ENCODE measurements at regions not wholly inside any gene's neighbourhood (a gene's known extent, or its start where the extent isn't known, plus 50 kb on each side); places are given as distances from the start of the nearest gene placed in this dataset.

DNA sequence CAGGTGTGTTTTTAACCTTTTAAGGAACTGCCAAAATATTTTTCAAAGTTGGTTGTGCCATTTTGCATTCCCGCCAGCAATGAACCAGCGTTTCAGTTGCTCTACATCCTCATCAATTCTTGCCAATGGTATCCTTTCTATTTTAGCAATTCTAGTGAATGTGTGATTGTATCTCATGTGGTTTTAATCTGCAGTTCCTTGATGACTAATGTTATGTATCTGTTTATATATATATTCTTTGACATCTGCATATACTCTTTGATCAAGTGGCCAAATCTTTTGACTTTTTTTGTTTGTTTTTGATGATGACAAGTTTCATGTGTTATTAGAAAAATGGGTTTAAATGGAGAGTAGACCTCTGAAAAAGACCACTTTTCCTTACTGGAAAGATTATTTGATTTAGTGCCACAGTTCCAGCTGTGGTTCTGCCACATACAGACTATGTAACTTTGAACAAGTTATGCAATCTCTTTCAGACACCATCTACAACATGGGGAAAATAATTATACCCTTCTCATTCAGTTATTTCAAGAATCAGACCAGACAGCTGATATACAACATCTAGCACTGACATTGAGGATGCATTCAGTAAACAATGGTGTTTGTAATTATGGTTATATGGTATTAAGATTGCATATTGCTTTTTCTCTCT lies 146.3 kb upstream of the CNOT2 start:
- H3K27ac Mint-ChIP-seq, result no peak overlapping the region
- peaks cover 3% of the 10 kb centered on the region for H3K27me3 Mint-ChIP-seq
- H3K4me1 Mint-ChIP-seq, result no peaks in the 10 kb centered on the region
- H3K36me3 Mint-ChIP-seq, result no peaks in the 10 kb centered on the region
- no peak overlapping the region for H3K4me3 Mint-ChIP-seq
- H3K9me3 Mint-ChIP-seq, result no peaks in the 10 kb centered on the region

DNA sequence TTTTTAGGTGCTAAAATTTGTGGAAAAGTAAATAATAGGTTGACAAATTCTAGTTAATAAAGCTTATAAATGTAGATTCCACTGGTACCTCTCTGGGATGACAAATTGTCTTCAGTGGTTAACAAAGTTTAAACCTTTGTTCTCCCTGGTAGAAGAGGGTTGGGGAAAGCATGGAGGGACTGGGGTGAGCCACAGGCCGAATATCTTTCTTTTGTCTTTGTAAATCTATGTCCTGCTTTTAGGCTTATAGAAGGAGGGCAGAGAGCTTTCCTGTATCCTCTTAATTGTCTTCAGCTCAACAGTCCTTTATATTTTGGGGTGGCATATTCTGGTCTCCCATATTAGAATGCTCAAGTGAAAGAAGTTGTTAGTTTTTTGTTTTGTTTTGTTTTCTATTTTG lies 142.2 kb upstream of the CNOT2 start:
- Mint-ChIP-seq H3K4me3 (no peak overlapping the region), H3K4me1 (no peaks in the 10 kb centered on the region), H3K36me3 (no peaks in the 10 kb centered on the region), H3K27ac (no peak overlapping the region), H3K27me3 (peaks cover 3% of the 10 kb centered on the region), H3K9me3 (no peaks in the 10 kb centered on the region)

DNA sequence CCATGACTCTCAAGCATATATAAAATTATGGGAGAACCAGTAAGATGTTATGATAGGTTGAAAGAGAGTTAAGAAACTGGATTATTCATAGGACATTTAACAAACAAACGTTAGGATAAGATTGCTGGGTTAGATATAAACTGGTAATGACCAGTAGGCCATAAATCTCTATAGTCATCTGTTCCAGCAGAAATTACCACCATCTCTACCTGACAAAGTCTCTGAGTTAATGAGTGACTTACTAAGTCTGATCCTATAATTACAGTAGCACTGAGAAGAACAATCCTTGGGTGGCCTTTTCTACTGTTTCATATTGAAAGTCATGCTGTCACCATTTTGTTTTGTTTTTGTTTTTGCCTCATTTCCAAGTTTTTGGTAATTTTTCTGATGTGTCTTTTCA lies 136.9 kb upstream of the CNOT2 start:
- H3K4me3 Mint-ChIP-seq, result no peak overlapping the region
- peaks cover 4% of the 10 kb centered on the region for H3K27me3 Mint-ChIP-seq
- no peaks in the 10 kb centered on the region for H3K36me3 Mint-ChIP-seq
- H3K9me3 Mint-ChIP-seq, result peaks cover 16% of the 10 kb centered on the region
- H3K27ac Mint-ChIP-seq, result no peak overlapping the region
- H3K4me1 Mint-ChIP-seq, result no peaks in the 10 kb centered on the region

DNA sequence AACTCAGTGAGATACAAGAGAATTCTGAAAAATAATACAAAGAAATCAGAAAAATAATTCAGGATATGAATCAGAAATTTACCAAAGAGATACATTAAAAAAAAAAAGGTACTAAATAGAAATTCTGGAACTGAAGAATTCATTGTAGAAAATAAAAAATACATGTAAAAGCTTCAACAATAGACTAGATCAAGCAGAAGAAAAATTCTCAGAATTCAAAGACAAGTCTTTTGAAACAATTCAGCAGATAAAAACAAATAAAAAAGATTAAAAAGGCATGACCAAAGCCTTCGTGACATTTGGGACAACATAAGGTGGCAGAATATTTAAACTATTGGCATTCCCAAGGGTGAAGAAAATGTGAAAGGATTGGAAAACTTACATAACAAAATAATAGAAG lies 133.1 kb upstream of the CNOT2 start:
- H3K27me3 Mint-ChIP-seq, result peaks cover 8% of the 10 kb centered on the region
- no peaks in the 10 kb centered on the region for H3K4me1 Mint-ChIP-seq
- no peak overlapping the region for H3K27ac Mint-ChIP-seq
- no peaks in the 10 kb centered on the region for H3K36me3 Mint-ChIP-seq
- no peak overlapping the region for H3K4me3 Mint-ChIP-seq
- peaks cover 23% of the 10 kb centered on the region for H3K9me3 Mint-ChIP-seq

DNA sequence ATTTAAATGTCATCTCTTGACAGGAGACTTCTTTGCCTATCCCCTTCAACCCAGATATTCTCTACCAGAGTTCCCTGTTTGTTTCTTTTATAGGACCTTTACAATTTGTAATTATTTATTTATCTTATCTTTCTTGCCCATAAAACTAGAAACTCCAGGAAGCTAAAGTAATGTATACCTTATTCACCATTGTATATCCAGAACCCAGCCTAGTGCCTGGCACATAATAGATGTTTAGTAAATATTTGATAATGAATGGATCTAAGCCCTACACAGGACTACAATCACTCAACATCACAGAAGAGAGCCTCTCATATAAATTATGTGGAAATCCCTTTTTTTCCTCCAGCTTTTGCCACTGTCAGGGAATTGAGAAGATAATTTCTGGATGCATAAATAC lies 125.6 kb upstream of the CNOT2 start:
- Mint-ChIP-seq H3K9me3 (peaks cover 5% of the 10 kb centered on the region), H3K4me3 (no peak overlapping the region), H3K36me3 (peaks cover 2% of the 10 kb centered on the region), H3K4me1 (no peaks in the 10 kb centered on the region), H3K27me3 (peaks cover 2% of the 10 kb centered on the region), H3K27ac (no peak overlapping the region)

DNA sequence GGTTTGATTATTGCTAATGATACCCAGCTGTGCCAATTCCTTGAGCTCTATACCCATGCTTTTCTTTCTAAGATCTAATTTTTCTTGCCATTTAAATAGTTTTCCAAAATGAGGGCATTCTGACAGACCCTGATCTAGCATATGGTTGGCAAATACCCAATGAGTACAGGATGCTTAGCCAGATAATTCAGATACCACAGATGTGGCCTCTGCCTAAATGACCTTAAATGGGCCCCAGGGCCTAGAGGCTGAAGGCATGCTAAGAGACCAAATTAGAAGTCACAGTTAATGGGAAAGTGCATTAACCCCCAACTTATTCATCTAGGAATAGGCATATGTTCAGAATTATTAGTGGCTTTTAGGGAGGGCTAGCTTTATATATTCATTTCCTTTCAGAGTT lies 122.3 kb upstream of the CNOT2 start:
- H3K27ac Mint-ChIP-seq, result no peak overlapping the region
- no peaks in the 10 kb centered on the region for H3K27me3 Mint-ChIP-seq
- H3K4me1 Mint-ChIP-seq, result no peaks in the 10 kb centered on the region
- H3K4me3 Mint-ChIP-seq, result no peak overlapping the region
- peaks cover under 1% of the 10 kb centered on the region for H3K9me3 Mint-ChIP-seq
- no peaks in the 10 kb centered on the region for H3K36me3 Mint-ChIP-seq

DNA sequence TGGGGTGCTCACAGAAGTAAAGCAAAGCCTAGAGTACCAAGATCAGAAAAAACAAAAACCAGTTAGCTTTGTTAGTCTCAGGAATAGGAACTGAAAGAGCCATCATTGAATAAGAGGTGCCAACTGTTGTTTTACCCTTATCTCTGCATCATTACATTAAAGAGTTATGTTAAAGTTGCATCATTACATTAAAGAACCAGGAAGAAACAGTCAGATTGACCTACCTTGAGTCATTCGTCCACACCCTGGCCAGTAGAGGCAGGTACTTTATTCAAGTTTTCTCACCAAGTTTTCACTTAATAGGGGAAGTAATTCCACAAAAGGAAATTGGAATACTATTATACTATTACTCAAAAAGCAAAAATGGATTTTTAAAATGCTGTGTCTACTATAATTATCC lies 121.7 kb upstream of the CNOT2 start:
- Mint-ChIP-seq H3K27me3 (no peaks in the 10 kb centered on the region), H3K27ac (no peak overlapping the region), H3K4me3 (no peak overlapping the region), H3K4me1 (no peaks in the 10 kb centered on the region), H3K9me3 (no peaks in the 10 kb centered on the region), H3K36me3 (no peaks in the 10 kb centered on the region)

DNA sequence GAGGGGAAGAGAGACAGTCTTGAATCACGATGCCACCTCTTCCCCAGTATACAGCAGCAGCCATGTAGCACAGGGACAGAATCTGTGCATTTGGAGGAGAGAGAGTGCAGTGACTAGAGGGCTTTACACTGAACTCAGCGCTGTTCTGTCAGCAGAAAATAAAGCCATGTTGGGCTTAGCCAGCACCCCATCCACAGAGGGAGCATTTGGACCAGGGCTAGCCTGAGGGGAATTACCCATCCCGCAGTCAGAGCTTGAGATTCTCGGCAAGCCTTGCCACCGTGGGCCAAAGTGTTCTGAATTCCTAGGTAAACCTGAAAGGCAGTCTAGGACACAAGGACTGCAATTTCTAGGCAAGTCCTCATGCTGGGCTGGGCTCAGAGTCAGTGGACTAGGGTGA lies 120.4 kb upstream of the CNOT2 start:
- Mint-ChIP-seq H3K9me3 (no peaks in the 10 kb centered on the region), H3K36me3 (no peaks in the 10 kb centered on the region), H3K27me3 (no peaks in the 10 kb centered on the region), H3K27ac (no peak overlapping the region), H3K4me3 (no peak overlapping the region), H3K4me1 (no peaks in the 10 kb centered on the region)

DNA sequence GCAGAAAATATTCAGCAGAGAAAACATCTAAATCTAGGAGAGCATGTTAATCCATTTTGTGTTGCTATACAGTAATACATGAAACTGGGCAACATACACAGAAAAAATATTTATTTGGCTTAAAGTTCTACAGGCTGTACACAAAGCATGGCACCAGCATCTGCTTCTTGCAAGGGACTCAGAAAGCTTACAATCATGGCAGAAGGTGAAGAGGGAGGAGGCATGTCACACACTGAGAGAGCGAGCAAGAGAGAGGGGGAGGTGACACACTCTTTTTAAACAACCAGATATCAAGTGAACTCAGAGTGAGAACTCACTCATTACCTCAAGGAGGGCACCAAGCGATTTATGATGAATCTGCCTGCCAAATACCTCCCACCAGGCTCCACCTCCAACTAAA lies 94.2 kb upstream of the CNOT2 start:
- Mint-ChIP-seq H3K9me3 (no peaks in the 10 kb centered on the region), H3K4me3 (no peak overlapping the region), H3K27me3 (peaks cover 12% of the 10 kb centered on the region), H3K36me3 (peaks cover 1% of the 10 kb centered on the region), H3K27ac (no peak overlapping the region), H3K4me1 (no peaks in the 10 kb centered on the region)

DNA sequence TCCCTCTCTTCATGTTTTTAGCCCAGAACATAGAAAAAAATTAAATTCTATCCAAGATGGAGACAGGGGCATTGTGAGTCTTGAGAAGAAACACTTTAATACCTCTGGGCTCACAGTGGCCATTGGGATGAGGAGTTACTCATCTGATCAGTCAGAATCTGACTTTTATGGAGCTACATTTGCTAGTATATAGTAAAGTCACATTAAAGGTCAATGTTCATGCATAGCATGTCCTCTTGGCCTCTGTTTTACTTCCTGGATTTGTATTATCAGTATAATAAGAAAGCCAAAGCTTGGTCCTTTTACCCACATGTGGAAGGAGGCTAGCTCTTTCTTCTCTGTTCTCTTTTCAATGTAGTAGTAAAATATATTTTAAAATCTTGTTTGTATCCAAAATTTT lies 93.6 kb upstream of the CNOT2 start:
- Mint-ChIP-seq H3K9me3 (no peaks in the 10 kb centered on the region), H3K27me3 (peaks cover 15% of the 10 kb centered on the region), H3K27ac (no peak overlapping the region), H3K4me3 (no peak overlapping the region), H3K36me3 (peaks cover 1% of the 10 kb centered on the region), H3K4me1 (no peaks in the 10 kb centered on the region)

DNA sequence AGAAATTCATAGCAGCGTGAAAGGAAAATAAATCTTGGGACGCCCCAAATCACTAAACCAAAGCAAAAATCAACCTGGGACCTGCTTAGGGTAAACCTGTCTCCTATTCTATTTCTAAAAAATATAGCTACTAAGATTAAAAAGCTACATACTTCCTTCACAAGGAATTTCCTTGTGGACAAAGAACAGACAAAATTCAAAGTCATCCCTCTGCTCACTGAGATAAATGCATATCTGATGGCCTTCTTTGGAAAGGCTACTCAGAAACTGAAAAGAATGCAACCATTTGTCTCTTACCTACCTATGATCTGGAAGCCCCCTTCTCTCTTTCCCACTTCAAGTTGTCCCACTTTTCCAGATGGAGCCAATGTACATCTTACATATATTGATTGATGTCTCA lies 93.0 kb upstream of the CNOT2 start:
- Mint-ChIP-seq H3K27ac (no peak overlapping the region), H3K9me3 (no peaks in the 10 kb centered on the region), H3K36me3 (peaks cover 1% of the 10 kb centered on the region), H3K4me1 (no peaks in the 10 kb centered on the region), H3K4me3 (no peak overlapping the region), H3K27me3 (peaks cover 15% of the 10 kb centered on the region)

DNA sequence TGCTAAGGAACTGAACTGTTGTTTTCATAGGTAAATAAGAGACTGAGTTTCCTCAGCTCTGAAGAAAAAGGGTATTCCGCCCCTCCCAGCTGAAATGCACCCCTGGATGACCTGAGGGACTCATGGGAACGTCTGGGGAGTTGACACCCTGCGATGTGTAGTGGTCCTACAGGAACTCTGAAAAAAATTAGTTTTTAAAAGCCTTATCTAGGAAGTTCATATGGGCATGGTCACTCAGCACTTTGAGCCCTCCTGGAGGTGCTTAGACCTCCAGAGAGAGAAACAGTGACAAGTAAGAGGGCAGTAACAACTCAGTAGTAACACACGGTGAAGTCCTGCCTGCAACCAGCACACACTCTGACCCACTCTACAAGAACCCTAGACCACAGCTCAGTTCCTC lies 91.2 kb upstream of the CNOT2 start:
- H3K9me3 Mint-ChIP-seq, result no peaks in the 10 kb centered on the region
- H3K4me3 Mint-ChIP-seq, result no peak overlapping the region
- no peaks in the 10 kb centered on the region for H3K4me1 Mint-ChIP-seq
- peaks cover 1% of the 10 kb centered on the region for H3K36me3 Mint-ChIP-seq
- no peak overlapping the region for H3K27ac Mint-ChIP-seq
- H3K27me3 Mint-ChIP-seq, result peaks cover 12% of the 10 kb centered on the region

DNA sequence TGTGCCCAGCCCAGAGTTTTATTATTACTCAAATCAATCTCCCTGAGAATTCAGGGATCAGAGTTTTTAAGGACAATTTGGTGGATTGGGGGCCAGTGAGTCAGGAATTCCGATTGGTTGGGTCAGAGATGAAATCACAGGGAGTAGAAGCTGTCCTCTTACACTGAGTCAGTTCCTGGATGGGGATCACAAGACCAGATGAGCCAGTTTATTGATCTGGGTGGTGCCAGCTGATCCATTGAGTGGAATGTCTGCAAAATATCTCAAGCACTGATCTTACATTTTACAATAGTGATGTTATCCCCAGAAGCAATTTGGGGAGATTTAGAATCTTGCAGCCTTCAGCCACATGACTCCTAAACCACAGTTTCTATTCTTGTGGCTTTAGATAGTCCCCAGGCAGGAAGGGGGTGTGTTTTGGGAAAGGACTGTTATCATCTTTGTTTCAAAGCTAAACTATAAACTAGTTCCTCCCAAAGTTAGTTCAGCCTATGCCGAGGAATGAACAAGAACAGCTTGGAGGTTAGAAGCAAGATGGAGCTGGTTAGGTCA lies 89.1 kb upstream of the CNOT2 start:
- H3K9me3 Mint-ChIP-seq, result peaks cover 6% of the 10 kb centered on the region
- H3K4me3 Mint-ChIP-seq, result no peak overlapping the region
- H3K36me3 Mint-ChIP-seq, result peaks cover 1% of the 10 kb centered on the region

DNA sequence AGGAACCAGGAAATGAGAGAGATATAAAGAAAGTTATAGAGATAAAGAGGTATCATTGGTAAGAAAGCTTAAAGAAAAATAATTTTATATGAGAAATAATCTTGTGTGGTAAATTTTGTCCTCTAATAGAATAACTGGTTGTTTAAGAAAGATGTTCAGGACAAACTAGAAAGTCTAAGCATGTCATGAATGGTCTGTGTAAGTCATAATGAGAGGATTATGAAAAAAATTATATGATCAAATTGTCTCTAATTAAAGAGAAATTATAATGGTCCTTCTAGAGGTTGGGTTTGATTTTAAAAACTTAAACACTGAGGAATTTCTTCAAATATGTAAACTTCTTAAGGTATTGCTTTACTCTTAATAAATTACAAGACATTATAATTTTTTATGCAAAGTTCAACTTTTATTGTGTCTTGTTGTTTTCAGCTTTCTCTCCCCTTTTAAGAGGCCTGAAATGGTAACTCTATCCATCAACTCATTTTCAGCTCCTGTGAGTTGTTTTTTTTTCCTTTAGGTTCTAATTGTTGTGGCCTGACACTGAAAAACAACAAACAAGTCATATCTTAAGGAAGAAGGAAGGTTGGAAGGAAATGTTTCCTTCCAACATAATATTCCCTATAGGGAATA lies 88.2 kb upstream of the CNOT2 start:
- Mint-ChIP-seq H3K27me3 (peaks cover 10% of the 10 kb centered on the region), H3K27ac (no peak overlapping the region)

More for the DNA sequence above, 89.1 kb upstream of the CNOT2 start:
- Mint-ChIP-seq H3K27ac (no peak overlapping the region), H3K27me3 (peaks cover 10% of the 10 kb centered on the region), H3K4me1 (no peaks in the 10 kb centered on the region)

DNA sequence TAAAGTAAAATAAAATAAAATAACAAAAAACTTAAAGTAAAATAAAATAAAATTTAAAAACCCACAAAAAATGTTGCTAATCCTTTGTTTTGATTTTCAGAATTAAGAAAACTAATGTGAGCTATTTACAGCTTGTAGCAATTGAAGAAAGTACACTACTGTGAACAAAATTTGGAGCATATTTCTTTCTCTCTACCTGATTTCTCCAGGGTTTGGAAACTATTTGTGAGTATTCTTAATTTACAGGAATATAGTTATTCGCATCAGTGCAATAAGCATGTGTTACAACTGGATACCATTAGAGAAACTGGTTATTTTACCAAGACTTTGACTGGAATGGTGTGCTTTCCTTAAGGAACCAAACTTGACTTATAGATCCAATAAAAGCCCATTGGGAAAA lies 86.1 kb upstream of the CNOT2 start:
- Mint-ChIP-seq H3K4me3 (no peak overlapping the region), H3K27ac (no peak overlapping the region), H3K4me1 (no peaks in the 10 kb centered on the region), H3K36me3 (peaks cover 1% of the 10 kb centered on the region), H3K27me3 (peaks cover 8% of the 10 kb centered on the region), H3K9me3 (peaks cover 6% of the 10 kb centered on the region)

More for the DNA sequence above, 88.2 kb upstream of the CNOT2 start:
- peaks cover 1% of the 10 kb centered on the region for H3K36me3 Mint-ChIP-seq
- H3K4me3 Mint-ChIP-seq, result no peak overlapping the region
- peaks cover 6% of the 10 kb centered on the region for H3K9me3 Mint-ChIP-seq
- H3K4me1 Mint-ChIP-seq, result no peaks in the 10 kb centered on the region

DNA sequence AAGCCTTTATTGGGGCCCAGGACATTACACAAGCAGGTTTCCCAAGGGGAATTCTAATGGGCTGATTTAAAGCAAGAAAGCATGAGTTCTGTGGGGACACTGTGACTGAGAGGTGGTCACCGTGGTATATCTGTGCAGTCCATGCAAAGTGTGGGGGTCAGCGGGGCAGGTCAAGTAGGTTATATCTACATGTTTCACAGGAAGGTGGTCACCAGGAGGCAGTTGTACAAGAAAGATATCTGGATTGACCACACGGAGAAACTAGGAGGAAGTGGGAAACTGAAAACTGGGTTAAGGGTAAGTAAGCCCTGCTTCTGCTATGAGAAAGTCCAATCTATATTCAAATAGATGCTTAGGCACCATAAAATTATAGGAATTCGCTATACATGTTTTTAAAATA lies 77.8 kb upstream of the CNOT2 start:
- no peak overlapping the region for H3K4me3 Mint-ChIP-seq
- H3K27ac Mint-ChIP-seq, result no peak overlapping the region
- peaks cover 7% of the 10 kb centered on the region for H3K4me1 Mint-ChIP-seq
- H3K9me3 Mint-ChIP-seq, result no peaks in the 10 kb centered on the region
- peaks cover 2% of the 10 kb centered on the region for H3K27me3 Mint-ChIP-seq
- no peaks in the 10 kb centered on the region for H3K36me3 Mint-ChIP-seq

DNA sequence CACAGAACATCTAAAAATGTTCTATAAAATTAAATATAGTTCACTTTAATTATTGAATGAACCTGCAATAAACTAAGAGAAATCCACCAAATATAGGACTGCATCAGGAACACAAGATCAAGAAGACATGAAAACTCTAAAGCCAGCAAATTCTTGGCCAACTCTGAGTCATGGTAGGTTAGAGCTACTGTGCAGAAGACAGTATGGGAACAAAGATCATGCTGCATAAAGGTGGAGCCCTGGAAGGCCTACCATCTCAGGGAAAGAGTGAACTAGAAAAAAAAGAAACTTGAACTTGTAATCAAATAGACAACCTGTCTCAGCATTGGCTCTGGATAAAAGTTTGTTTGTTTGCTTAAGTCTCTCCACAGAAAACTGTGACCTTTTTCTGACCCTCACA lies 66.9 kb upstream of the CNOT2 start:
- H3K9me3 Mint-ChIP-seq, result no peaks in the 10 kb centered on the region
- H3K4me3 Mint-ChIP-seq, result no peak overlapping the region
- no peak overlapping the region for H3K27ac Mint-ChIP-seq
- no peaks in the 10 kb centered on the region for H3K4me1 Mint-ChIP-seq
- no peaks in the 10 kb centered on the region for H3K36me3 Mint-ChIP-seq
- peaks cover 1% of the 10 kb centered on the region for H3K27me3 Mint-ChIP-seq
